NOMO-1 treated with DMSO at 0.1 percent for 48 hours (cell line): ENCODE measurements at regions not wholly inside any gene's neighbourhood (a gene's known extent, or its start where the extent isn't known, plus 50 kb on each side); places are given as distances from the start of the nearest gene placed in this dataset.

Experiments used
- DNase-seq: peaks from one replicate; lab custom pipeline; 2025; ENCODE audit not compliant: unreplicated experiment; lab: John Stamatoyannopoulos, UW

DNA sequence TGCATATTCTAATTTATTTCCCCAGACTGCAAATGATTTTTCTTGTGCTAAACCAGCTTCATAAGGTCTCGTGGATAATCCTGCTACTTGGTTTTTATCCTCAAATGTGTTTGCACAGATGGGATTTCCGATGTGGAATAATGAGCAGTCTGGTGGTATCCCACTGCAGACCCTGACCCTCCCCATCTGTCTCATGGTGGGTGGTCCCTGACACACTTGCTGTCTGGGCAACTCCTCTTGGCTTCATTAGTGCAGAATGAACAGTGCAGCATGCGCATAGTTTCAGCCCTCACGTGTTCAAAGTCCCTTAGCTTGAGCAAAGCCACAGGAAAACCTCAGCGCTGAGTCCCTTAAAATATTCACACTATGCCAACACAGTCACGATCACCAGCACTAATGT is 996.5 kb downstream of the AACS start:
- DNase-seq, result no peak

DNA sequence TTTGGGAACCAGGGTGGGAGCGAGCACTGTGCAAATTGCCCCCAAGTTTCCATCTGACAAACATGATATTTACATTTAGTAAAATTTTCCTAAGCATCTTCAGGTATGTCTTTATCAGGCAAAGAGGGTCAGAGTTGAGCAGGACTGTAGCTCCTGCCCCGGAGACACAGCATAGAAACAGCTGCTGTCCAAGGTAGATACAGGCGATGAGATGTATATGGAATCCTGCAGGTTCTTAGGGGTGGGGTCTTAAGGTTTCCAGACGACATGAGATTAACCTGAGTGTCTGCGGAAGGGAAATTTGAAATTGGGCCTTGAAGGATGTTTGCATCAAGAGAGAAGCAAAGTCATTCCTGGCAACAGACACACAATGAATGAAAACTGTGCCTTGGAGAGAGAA is 998.8 kb downstream of the AACS start:
- no peak for DNase-seq

DNA sequence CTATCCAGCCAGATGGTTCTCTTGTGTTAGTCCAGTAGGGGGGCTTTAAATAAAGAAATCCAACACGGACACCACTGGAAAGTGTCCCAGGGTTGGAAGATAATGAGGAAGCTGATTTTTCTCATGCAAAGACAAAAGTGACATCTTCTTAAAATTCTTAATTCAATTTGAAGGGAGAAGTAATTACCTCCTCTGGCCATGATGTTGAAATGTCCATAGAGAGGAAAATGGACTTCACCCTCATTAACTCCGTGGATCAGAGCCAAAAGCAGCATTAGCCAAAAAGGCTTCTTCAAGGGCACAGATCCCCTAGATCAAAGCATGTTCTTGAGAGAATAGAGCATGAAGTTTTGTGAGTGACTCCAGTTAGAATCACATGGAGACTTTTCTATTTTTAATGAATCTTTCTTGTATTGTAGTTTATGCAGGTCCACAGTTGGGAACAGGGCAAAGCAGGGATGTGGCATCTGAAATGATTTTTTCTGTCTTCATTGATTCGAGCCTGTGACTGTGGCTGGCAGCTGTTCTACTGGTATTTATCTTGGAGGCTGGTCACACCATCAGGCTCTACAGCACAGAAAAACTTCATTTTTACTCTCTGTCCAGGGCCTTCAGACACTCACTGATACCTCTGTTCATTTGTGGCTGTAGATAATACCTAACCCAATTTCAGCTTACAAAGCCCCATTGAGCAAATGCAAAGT is 1002.5 kb downstream of the AACS start:
- no peak for DNase-seq

DNA sequence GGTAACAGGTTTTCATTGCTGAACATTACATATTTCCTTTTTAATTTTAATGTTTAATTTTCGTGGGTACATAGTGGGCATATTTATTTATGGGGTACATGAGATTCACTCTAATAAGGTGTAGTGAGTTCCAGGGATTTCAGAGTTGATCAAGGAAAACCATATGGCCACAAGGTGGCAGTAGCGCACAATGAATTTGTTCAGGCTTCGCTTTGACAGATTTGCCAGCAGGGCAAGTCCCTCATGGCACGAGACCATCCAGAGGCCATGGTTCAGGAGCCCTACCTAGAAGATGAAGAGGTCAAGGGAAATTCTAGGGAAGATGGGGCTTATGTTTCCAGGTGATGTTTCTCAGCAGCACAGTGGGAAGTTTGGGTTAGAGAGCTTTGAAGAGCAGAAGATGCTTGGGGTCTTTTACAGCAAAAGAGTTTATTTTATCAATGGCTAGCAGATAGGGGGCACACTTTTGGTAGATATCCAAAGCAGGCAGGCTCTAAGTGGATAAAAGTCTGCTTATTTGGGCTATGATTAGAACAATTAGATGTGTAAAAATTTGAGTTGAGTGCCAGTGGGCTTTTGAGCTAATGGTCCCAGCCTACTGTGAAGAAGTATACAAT is 1004.4 kb downstream of the AACS start:
- peak; percentile 19 for DNase-seq

DNA sequence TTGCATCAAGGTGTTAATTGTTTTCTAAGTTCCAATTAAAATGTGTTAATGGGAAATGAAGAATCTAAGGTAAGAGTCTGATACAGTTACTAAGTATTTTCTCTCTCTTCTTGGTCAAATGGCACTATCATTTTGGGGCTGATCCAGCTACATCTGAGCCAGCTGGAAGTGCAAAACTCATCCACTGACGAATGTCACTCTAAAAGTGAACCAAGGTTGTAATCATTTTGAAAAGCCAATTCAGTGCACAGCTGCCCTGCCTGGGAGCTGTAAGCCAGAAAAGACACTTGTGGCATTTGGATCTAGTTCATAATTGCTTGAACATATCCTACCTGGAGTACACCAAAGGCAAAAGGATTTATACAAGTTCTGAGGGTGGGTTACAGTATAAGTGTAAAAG is 1011.3 kb downstream of the AACS start:
- no peak for DNase-seq

DNA sequence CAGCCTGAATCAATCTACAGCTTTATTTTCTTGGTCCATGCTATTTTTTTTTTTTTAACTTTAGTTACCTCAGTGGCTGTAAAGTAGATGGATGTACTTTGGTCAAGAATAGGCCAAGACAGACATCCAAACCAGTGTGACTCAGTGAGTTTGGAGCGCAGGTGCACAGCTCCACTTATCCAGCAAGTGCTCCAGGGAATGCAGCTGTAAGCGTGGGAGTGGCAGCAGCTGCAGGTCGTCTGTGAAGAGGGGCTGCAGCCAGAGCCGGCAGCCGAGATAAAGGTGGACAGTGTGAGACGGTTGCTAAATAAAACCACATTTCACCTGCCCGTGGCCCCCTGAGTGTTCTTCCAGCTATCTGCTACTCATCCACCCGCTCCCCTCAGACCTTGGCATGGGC is 1018.7 kb downstream of the AACS start:
- DNase-seq, result no peak

DNA sequence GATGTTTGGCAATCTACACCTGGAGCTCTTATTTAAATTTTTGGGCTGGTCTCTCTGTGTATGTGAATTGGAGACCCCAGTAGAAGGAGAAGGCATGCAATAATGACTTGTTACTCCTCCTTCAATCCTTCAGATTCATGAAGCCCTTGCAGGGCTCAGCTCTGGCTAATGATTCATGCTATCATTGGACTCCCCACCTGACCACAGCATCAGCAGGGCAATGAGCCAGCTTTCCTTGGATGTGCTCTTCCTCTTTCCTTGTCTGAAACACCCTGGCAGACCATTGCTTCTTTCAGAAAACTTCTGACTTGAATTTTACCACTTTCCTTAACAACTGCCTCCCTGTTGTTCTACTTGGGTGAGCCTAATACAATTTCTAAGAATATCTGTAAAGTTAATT is 1019.2 kb downstream of the AACS start:
- no peak for DNase-seq

DNA sequence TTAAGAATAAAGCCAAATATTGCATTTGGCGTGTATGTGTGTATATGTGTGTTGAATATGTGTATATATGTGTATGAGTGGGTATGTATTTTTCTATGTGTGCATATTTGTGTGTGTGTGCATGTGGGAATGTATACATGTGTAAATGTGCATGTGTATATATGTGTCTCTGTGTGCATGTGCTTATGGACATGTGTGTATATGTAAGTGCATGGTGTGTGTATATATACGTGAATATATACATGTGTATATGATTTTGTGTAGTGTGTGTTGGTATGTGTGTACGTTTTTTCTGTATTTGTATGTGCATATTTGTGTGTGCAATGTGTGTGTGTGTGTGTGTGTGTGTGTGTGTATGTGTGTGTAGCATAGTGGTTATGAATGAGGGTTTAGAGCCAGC is 1021.0 kb downstream of the AACS start:
- no peak for DNase-seq

DNA sequence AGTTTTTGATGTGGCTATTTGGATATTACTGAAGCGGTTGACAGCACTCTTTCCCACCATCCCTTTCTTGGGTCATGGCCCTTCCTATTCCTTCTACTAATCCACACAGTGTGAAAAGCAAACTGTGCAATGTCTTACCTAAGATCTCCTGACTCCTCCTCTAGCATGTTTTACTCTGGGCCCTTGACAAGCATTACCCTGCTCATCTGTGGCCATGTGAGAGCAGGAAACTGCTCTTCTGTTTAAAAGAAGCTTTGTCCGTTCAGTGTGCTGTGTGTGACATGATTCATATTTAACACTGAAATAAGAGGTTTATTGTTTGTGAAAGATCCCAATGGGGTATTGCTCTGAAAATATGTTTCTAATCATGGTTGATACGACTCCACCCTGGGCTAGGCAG is 1022.5 kb downstream of the AACS start:
- DNase-seq, result no peak

DNA sequence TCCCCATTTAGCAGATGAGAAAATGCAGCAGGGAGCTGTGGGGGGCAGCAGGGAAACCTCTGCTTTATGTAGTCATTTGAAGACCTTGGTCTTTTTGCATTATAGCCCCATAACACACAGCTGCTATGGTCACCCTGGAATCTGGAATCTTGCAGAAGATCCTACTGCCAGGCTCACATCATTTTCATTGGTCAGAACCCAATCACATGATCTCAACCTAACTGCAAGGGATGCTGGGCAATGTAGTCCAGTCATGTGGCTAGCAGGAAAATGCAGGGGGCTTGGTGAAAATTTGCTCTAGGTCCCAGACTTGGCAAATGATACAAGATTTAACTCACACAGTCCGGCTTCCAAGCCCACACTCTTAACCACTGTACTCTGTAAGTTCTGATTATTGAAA is 1028.7 kb downstream of the AACS start:
- no peak for DNase-seq

DNA sequence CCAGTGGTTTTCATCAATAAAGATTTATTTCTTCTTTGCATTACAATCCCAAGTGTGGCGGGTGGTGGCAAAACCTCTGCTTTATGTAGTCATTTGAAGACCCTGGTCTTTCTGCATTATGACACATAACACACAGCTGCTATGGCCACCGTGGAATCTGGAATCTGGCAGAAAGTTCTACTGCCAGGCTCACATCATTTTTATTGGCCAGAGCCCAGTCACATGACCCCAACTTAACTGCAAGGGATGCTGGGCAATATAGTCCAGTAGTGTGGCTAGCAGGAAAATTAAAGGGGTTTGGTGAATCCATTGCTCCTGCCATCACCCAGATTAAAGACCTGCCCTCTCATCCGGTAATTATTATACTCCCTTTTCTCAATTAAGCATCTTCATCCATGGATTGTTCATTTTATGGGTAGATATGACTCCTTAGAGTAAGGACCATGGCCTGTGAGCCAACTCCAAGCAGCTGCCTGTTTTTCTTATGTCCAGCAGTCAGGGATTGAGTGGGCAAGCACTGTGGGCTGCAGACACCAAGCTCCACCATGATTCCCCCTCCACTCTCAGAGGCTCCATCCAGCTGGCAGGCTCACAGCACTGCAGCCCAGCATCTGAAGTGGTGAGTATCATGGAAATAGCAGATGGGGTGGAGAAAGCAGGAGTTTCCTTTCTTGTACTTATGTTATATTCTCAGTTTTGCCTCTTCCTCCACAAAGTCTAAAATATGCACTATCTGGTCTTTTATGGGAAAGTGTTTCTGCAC is 1030.7 kb downstream of the AACS start:
- no peak for DNase-seq

DNA sequence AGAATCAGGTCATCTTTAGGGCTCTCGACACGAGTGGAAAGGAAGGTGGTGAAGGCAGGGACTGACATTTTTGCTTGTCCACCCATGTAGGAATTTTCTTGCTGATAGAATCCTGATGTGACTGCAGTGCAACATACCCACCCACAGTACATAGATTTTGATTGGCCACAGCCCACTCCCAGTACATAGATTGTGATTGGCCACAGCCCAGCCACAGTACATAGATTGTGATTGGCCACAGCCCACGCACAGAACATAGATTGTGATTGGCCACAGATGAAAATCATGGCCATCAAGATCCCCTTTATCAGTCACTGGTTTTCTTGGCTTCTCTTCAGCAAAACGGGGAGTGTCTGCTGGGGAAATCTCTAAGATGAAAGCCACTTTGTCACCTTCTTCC is 1041.5 kb downstream of the AACS start:
- DNase-seq, result no peak

DNA sequence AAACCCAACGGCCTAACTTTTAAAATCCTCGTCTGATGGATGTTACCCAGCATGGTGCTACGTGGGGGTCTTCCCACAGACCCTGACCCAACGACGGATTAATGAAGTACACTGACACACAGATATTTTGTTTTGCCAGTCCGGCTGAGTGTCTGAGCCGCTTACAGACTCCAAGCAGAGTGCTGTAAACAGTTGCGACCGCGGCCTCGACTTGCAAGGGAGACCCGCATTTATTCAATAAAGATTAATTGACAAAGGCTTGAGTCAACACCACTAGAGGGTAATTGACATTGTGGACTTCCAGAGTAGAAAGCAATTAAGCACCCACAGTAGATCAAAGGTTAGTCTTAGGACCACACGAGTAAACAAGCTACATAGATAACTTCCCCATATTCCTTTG is 1042.4 kb downstream of the AACS start:
- DNase-seq, result no peak

DNA sequence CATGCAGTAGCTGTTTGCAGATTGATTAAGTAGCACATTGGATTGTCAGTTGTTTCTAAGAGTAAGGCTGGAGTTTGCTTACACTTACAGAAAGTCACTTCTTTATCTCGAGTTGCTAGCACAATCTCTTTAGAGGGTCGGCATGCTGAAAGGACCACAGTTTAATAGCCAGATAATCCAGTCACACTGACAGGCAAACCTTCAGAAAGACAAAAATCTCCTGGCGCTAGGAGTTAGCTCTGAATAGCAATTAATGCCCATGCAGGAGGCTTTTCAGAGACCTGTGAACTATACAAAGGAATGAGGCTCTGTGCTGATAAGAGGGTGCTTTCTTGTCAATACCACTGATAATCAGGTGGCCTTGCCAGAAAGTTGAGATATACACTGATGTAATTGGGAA is 1043.0 kb downstream of the AACS start:
- no peak for DNase-seq

DNA sequence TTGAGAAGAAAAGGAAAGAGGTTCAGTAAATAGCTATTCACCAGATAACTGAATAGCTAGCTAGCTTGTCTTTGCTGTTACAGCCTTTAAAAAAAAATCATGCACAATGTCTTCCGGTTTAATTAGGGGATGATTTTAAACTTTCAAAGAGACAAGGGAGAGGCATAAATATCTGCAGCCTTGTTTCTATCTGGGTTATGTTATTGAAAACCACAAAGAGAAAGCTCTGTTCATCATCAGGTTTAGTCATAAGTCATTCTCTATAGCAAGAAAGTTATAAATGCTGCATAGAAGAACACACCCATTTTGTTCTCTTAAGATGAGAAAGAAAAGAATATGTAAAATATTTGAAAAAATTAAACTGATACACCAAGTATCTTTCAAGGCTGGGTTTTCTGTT is 1046.9 kb downstream of the AACS start:
- no peak for DNase-seq

DNA sequence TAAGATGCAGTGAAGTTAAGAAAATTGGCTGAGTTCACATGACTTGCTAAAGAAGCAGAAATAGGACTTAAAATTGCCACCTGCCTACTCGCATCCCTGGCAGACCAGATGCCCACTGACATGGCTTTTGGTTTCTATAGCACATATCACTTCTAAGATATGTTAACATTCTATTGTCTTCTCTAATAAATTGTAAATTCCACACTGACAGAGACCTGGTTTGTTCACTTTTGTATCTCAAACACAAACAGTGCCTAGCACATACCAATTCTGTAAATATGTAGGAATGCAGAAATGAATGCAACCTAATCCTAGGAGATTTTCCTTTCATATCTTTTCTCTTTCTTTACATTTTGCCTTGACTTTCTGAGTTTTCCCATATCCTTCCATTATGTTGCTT is 1047.6 kb downstream of the AACS start:
- DNase-seq, result no peak

DNA sequence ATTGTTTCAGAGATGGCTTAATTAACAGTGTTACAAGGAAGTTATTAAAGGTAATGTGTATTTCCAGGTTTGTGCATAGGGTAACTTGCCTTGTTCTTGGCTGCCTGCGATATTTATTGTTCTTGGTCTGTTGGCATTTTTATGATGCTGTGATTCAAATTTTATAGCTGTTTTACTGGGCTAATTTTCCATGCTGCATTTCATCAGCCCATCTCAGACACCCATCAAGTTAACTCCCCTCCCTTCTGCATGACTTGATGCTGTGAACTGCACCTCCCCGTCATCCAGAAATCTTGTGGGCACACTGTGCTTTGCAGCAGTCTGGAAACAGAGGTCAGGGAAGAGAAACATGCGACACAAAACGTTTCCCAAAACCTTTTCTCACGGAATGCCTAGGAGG is 1049.2 kb downstream of the AACS start:
- no peak for DNase-seq

DNA sequence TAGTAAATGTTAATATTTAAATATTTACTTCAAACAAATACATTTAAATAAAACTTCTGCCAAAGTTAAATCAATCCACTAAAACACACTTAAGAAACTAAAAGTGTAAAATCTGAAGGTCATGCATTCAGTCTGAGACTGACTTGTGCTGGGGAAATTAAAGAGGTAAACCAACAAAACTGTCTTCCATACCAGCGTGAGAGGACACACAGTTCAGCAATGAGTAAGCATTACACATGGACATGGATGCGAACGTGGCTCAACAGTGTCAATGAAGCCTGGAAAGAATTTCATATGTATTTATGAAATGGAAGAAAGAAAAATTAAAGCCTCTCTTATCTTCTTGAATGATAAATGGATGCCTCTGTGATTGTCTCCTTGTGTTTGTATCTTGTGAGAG is 1052.3 kb downstream of the AACS start:
- DNase-seq, result no peak

DNA sequence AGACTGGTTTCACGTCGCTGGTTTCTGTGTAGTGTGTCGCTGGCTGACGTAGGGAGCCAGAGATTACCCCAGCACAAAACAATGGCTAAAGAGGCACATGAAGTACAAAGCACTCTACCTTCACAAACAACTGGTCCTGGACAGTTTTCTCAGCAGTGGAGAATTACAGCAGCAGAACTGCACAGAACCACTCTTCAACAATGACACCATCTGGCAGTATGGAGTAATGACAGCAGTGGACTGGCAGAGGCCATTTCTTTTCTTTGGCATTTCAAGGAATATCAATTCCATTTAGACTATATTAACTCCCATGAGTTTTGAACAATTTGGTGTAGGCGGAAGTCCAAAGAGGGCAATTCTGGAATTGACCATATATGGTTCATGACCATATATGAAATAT is 1074.1 kb downstream of the AACS start:
- no peak for DNase-seq

DNA sequence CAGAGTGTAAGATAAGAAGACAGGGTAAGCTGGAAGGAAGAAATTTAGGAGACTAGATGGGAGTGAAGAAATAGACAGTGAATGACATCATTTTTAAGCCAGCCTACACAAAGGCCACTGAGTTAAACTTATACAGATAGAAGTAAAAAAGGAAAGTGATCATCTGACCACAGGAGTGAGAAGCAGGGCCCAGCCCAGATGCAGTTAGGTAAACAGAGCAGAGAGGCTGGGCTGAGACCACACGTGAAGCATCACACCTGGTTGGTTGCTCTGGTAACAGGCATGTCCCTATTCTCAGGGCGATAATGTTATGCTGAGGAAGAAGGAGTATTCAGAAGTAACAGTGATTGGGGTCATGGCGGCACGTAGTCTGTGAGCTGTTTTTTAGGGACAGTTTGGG is 1079.4 kb downstream of the AACS start:
- DNase-seq, result no peak

DNA sequence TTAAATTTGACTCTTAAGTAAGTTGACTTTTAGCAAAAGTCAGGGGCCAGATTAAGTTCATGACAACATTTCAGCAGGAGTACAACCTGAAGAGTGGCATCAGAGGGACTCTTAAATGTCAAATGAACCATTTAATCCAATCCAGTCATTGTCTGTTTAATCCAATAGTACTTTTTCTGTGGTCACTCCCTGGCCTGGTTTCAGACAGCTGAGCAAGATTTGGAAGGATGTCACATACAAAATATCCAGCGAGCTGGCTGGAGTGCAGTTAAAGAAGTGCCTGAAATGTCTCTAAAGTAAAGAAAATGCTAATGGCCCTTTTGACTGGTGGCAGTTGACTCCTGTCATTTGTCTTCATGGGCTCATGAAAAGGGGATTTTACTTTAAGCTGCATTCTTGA is 1082.1 kb downstream of the AACS start:
- DNase-seq, result no peak

DNA sequence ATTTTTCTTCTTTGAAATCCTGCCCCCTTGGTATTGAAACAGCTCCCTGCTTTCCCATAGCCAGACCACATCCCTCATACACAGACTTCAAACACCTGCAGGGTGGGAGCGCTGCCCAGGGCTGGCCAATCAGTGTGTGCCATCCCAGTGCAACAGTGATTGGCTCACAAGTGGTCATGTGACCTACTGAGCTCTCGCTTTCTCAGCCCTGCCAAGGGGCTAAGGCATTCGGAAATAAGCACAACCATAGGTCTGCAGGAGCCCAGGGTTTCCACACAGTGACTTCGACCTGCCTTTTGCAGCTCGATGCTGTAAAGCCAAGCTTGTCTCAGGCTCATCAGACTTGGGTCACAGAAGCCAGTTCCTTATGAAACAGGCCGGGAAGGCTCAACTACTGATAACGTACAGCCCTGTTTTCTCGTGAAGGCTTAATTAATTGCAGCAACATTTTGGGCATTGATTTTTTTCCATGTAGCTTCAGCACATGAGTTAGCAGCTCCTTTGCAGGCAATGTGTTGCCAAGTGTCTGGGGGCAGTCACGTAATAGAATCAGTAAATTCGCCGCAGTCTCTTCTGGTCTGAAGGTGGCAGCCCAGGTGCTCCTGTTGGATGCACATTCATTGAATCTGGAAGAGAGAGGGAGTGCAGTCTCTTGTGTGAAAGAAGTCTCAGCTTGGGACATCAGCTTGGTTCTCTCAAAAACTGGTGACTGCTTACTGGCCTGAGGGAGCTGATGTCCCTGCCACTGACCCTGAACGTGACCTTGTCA is 1091.8 kb downstream of the AACS start:
- no peak for DNase-seq
